Gastrocnemius medialis (tissue), 4 donors: ENCODE measurements at regions not wholly inside any gene's neighbourhood (a gene's known extent, or its start where the extent isn't known, plus 50 kb on each side); places are given as distances from the start of the nearest gene placed in this dataset.

Source experiments
- POLR2A ChIP-seq, 2 donors: fragments of 450-650 bp; IDR thresholded peaks; one replicate each; pipeline ENCODE4 v1.6.1; 2017; ENCODE audit warnings: antibody characterized with exemption in 2 of 2, mild to moderate bottlenecking in 2 of 2, moderate library complexity in 2 of 2
- TF ChIP-seq, protein P1 (sequence below), 5 experiments: fragments of 450-650 bp in 3 of 5; fragments of 200-600 bp in 2 of 5; sonication (generic) in 2 of 5; IDR thresholded peaks in 4 of 5; conservative IDR thresholded peaks in 1 of 5; 1 replicate in 4 of 5; 2 replicates in 1 of 5; pipeline ENCODE4 v1.5.1; 2016 to 2019; ENCODE audit warnings: antibody characterized with exemption in 5 of 5, mild to moderate bottlenecking in 3 of 5, moderate library complexity in 3 of 5

- TF ChIP-seq, protein P1, sequence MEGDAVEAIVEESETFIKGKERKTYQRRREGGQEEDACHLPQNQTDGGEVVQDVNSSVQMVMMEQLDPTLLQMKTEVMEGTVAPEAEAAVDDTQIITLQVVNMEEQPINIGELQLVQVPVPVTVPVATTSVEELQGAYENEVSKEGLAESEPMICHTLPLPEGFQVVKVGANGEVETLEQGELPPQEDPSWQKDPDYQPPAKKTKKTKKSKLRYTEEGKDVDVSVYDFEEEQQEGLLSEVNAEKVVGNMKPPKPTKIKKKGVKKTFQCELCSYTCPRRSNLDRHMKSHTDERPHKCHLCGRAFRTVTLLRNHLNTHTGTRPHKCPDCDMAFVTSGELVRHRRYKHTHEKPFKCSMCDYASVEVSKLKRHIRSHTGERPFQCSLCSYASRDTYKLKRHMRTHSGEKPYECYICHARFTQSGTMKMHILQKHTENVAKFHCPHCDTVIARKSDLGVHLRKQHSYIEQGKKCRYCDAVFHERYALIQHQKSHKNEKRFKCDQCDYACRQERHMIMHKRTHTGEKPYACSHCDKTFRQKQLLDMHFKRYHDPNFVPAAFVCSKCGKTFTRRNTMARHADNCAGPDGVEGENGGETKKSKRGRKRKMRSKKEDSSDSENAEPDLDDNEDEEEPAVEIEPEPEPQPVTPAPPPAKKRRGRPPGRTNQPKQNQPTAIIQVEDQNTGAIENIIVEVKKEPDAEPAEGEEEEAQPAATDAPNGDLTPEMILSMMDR (IDR thresholded peaks at IDR 0.05 in 4 of 5, conservative IDR thresholded peaks at IDR 0.05 in 1 of 5): peak; percentile 76 to 93 (median 84)
- TF ChIP-seq POLR2A (IDR thresholded peaks at IDR 0.05): no peak
These were observed 334.5 kb upstream of the NOCT start for GRCh38 chr4:138680989-138681604.
